WTC11 (cell line): ENCODE measurements at regions not wholly inside any gene's neighbourhood (a gene's known extent, or its start where the extent isn't known, plus 50 kb on each side); places are given as distances from the start of the nearest gene placed in this dataset.
A peak's percentile ranks its signal among the peaks of the same experiment; 100 is the strongest.

ENCODE experiments used
- ATAC-seq: fragments of 200-7000 bp; cut with Tn5 transposase; 2 replicates; pipeline ENCODE4 v1.10.0; 2021; ENCODE audit warnings: mild to moderate bottlenecking, moderate library complexity
- CTCF ChIA-PET: fragments of 300-600 bp; sonication (Branson Sonifier 250); formaldehyde crosslinking; loops from one replicate; lab custom pipeline; 2021; ENCODE audit warnings: antibody characterized with exemption; lab: Charles Lee
- POLR2A ChIA-PET: fragments of 350-600 bp; sonication (Branson Sonifier 250); formaldehyde crosslinking; loops from one replicate; lab custom pipeline; 2021; ENCODE audit warnings: antibody characterized with exemption; lab: Charles Lee
- DNase-seq: peaks from one replicate; pipeline ENCODE4 v3.0.0; 2021; ENCODE audit warnings: low spot score
- H3K27ac Mint-ChIP-seq: 2 replicates; pipeline ENCODE4 v1.8.0; 2021; ENCODE audit warnings: mixed read lengths
- H3K27me3 Mint-ChIP-seq: 2 replicates; pipeline ENCODE4 v1.8.0; 2021; ENCODE audit warnings: low read depth, mild to moderate bottlenecking, moderate library complexity, mixed read lengths
- H3K36me3 Mint-ChIP-seq: 2 replicates; pipeline ENCODE4 v1.8.0; 2021; ENCODE audit warnings: mixed read lengths
- H3K4me1 Mint-ChIP-seq: 2 replicates; pipeline ENCODE4 v1.8.0; 2022; ENCODE audit warnings: mixed read lengths
- H3K4me3 Mint-ChIP-seq: 2 replicates; pipeline ENCODE4 v1.8.0; 2021; ENCODE audit warnings: mild to moderate bottlenecking, moderate library complexity, mixed read lengths
- H3K9me3 Mint-ChIP-seq: 2 replicates; pipeline ENCODE4 v1.8.0; 2021; ENCODE audit warnings: mixed read lengths
- ATF2 ChIP-seq: sonication (generic); formaldehyde crosslinking; IDR thresholded peaks from 2 replicates; pipeline ENCODE4 v1.8.1; 2022; ENCODE audit warnings: low read depth, missing genetic modification reagents, borderline replicate concordance
- CDX4 ChIP-seq: fragments of 250-450 bp; sonication (Bioruptor Pico); IDR thresholded peaks from 2 replicates; pipeline ENCODE4 v1.9.0; 2021; ENCODE audit warnings: moderate library complexity, mild to moderate bottlenecking, inconsistent platforms, borderline replicate concordance
- E2F4 ChIP-seq: sonication (generic); formaldehyde crosslinking; IDR thresholded peaks from 2 replicates; pipeline ENCODE4 v1.8.1; 2022; ENCODE audit warnings: low read depth, mild to moderate bottlenecking, moderate library complexity, missing genetic modification reagents, borderline replicate concordance
- E2F5 ChIP-seq: sonication (generic); formaldehyde crosslinking; IDR thresholded peaks from 2 replicates; pipeline ENCODE4 v1.8.1; 2022; ENCODE audit warnings: mild to moderate bottlenecking, moderate library complexity, missing genetic modification reagents
- ELF4 ChIP-seq: sonication (generic); formaldehyde crosslinking; IDR thresholded peaks from 2 replicates; pipeline ENCODE4 v1.8.1; 2022; ENCODE audit warnings: low read depth, mild to moderate bottlenecking, moderate library complexity, missing genetic modification reagents
- ESRRA ChIP-seq: sonication (generic); formaldehyde crosslinking; IDR thresholded peaks from 2 replicates; pipeline ENCODE4 v1.8.1; 2022; ENCODE audit warnings: mild to moderate bottlenecking, missing genetic modification reagents, borderline replicate concordance
- FOXP4 ChIP-seq: sonication (generic); formaldehyde crosslinking; IDR thresholded peaks from 2 replicates; pipeline ENCODE4 v1.8.0; 2022; ENCODE audit warnings: mild to moderate bottlenecking, missing genetic modification reagents
- IRF2 ChIP-seq: sonication (generic); formaldehyde crosslinking; IDR thresholded peaks from 2 replicates; pipeline ENCODE4 v1.8.0; 2022; ENCODE audit warnings: low read depth, missing genetic modification reagents, borderline replicate concordance
- MAX ChIP-seq: sonication (generic); formaldehyde crosslinking; IDR thresholded peaks from 2 replicates; pipeline ENCODE4 v1.8.0; 2022; ENCODE audit warnings: mild to moderate bottlenecking, missing genetic modification reagents
- NFE2L1 ChIP-seq: sonication (generic); formaldehyde crosslinking; IDR thresholded peaks from 2 replicates; pipeline ENCODE4 v1.8.1; 2023; ENCODE audit warnings: missing genetic modification reagents
- NFYB ChIP-seq: sonication (generic); formaldehyde crosslinking; conservative IDR thresholded peaks from 2 replicates; pipeline ENCODE4 v1.8.0; 2022; ENCODE audit warnings: low read depth, missing genetic modification reagents
- RELA ChIP-seq: sonication (generic); formaldehyde crosslinking; IDR thresholded peaks from 2 replicates; pipeline ENCODE4 v1.8.1; 2022; ENCODE audit warnings: missing genetic modification reagents, mild to moderate bottlenecking, borderline replicate concordance
- SP1 ChIP-seq: sonication (generic); formaldehyde crosslinking; conservative IDR thresholded peaks from 2 replicates; pipeline ENCODE4 v1.8.1; 2022; ENCODE audit warnings: missing genetic modification reagents
- TCF7 ChIP-seq: sonication (generic); formaldehyde crosslinking; IDR thresholded peaks from 2 replicates; pipeline ENCODE4 v1.8.0; 2022; ENCODE audit warnings: mild to moderate bottlenecking, low read depth, missing genetic modification reagents, moderate library complexity
- USF1 ChIP-seq: sonication (generic); formaldehyde crosslinking; IDR thresholded peaks from 2 replicates; pipeline ENCODE4 v1.8.0; 2022; ENCODE audit warnings: mild to moderate bottlenecking, missing genetic modification reagents
- USF2 ChIP-seq: sonication (generic); formaldehyde crosslinking; IDR thresholded peaks from 2 replicates; pipeline ENCODE4 v1.8.1; 2023; ENCODE audit warnings: mild to moderate bottlenecking, missing genetic modification reagents, moderate library complexity
- ZBTB21 ChIP-seq: sonication (generic); formaldehyde crosslinking; IDR thresholded peaks from 2 replicates; pipeline ENCODE4 v1.8.1; 2023; ENCODE audit warnings: mild to moderate bottlenecking, missing genetic modification reagents, borderline replicate concordance
- ZNF232 ChIP-seq: sonication (generic); formaldehyde crosslinking; IDR thresholded peaks from 2 replicates; pipeline ENCODE4 v1.8.0; 2022; ENCODE audit warnings: mild to moderate bottlenecking, missing genetic modification reagents
- ZSCAN18 ChIP-seq: fragments of 250-450 bp; sonication (Bioruptor Pico); IDR thresholded peaks from 2 replicates; pipeline ENCODE4 v2.1.2; 2022; ENCODE audit warnings: mild to moderate bottlenecking, moderate library complexity

- TF ChIP-seq USF2 (0 out of 2 replicates have a peak, but pooled peaks have one; percentile 19), ELF4 (CRISPR knock-in tag) (no peak)
- no peak for DNase-seq
- no peaks in the 10 kb centered on the region for H3K27me3 Mint-ChIP-seq
- no peak overlapping the region; the same call in 1 of the 2 replicates for H3K4me3 Mint-ChIP-seq
- POLR2A ChIA-PET = no interaction called here
- peak overlapping the region; percentile 84; the same call in 1 of the 2 replicates for H3K27ac Mint-ChIP-seq
- CTCF ChIA-PET = no interaction called here
- H3K9me3 Mint-ChIP-seq = peaks cover 19% of the 10 kb centered on the region
- H3K4me1 Mint-ChIP-seq = peaks cover 59% of the 10 kb centered on the region
- no peak for ATAC-seq
- H3K36me3 Mint-ChIP-seq = peaks cover 17% of the 10 kb centered on the region
Observed at GRCh38 chr3:104521606-104522336, 844.9 kb upstream of the ALCAM start.

GRCh38 chr3:104523136-104523535 is 843.6 kb upstream of the ALCAM start:
- DNase-seq (no peak), ATAC-seq (no peak)
- Mint-ChIP-seq H3K27ac (no peak overlapping the region), H3K4me3 (no peak overlapping the region), H3K36me3 (peaks cover 22% of the 10 kb centered on the region), H3K4me1 (peaks cover 52% of the 10 kb centered on the region), H3K9me3 (peaks cover 19% of the 10 kb centered on the region), H3K27me3 (no peaks in the 10 kb centered on the region)
- POLR2A ChIA-PET = no interaction called here
- CTCF ChIA-PET = interaction anchor here (0.6 kb wide), 1 partner anchor 289 kb away, joined by 4 read pairs; no protein-coding TSS in a partner anchor
- TF ChIP-seq CDX4 (CRISPR knock-in tag) (no peak), RELA (CRISPR knock-in tag) (no peak), SP1 (CRISPR knock-in tag) (no peak), NFE2L1 (CRISPR knock-in tag) (no peak), FOXP4 (CRISPR knock-in tag) (no peak), USF1 (CRISPR knock-in tag) (no peak), IRF2 (no peak), ATF2 (no peak), ZBTB21 (no peak), ZNF232 (CRISPR knock-in tag) (no peak), NFYB (CRISPR knock-in tag) (no peak), ESRRA (CRISPR knock-in tag) (no peak)

- ATAC-seq (no peak), DNase-seq (no peak)
- Mint-ChIP-seq H3K27ac (no peak overlapping the region), H3K9me3 (peaks cover 14% of the 10 kb centered on the region), H3K36me3 (peaks cover 16% of the 10 kb centered on the region), H3K4me3 (no peak overlapping the region), H3K4me1 (peaks cover 26% of the 10 kb centered on the region), H3K27me3 (peaks cover 4% of the 10 kb centered on the region; the same call in 1 of the 2 replicates)
- CTCF ChIA-PET = no interaction called here
- POLR2A ChIA-PET = no interaction called here
- TF ChIP-seq E2F5 (CRISPR knock-in tag) = no peak
- no peak for TF ChIP-seq E2F4 (CRISPR knock-in tag)
- TF ChIP-seq MAX (CRISPR knock-in tag) = no peak
- no peak for TF ChIP-seq ZSCAN18 (CRISPR knock-in tag)
- TF ChIP-seq USF2 = no peak
- no peak for TF ChIP-seq TCF7
Observed at GRCh38 chr3:104526901-104527401, 839.8 kb upstream of the ALCAM start.
